H1 (cell line): ENCODE measurements at regions not wholly inside any gene's neighbourhood (a gene's known extent, or its start where the extent isn't known, plus 50 kb on each side); places are given as distances from the start of the nearest gene placed in this dataset.

Experiments used
- CTCF ChIA-PET: fragments of 300-600 bp; sonication (Branson Sonifier 250); formaldehyde crosslinking; loops from one replicate; lab custom pipeline; 2021; ENCODE audit not compliant: partially characterized antibody; lab: Charles Lee
- POLR2A ChIA-PET: fragments of 300-600 bp; sonication (Branson Sonifier 250); formaldehyde crosslinking; loops from one replicate; lab custom pipeline; 2021; ENCODE audit warnings: inconsistent platforms; ENCODE audit not compliant: partially characterized antibody; lab: Charles Lee
- DNase-seq, 2 experiments: peaks; one replicate each; pipeline versions ENCODE4 v3.0.0 to v3.0.0-alpha.2; 2010 to 2022; ENCODE audit warnings: low spot score in 2 of 2, low read depth in 1 of 2, mixed read lengths in 1 of 2
- FAIRE-seq: peaks from 2 replicates; lab custom pipeline; 2011; peaks lifted over from hg19 to GRCh38; lab: Jason Lieb, UNC
- H2AFZ ChIP-seq: 2 replicates; pipeline ENCODE4 v1.8.1; 2012; ENCODE audit warnings: low read length, inconsistent platforms
- H2AK5ac ChIP-seq: 2 replicates; pipeline ENCODE4 v1.6.1; 2013; ENCODE audit warnings: low read depth, low read length
- H2BK120ac ChIP-seq: replicated peaks from 2 replicates; pipeline ENCODE3; 2013; ENCODE audit warnings: low read depth, low read length, inconsistent platforms
- H2BK12ac ChIP-seq: 2 replicates; pipeline ENCODE4 v1.6.1; 2013; ENCODE audit warnings: low read depth, low read length
- H2BK15ac ChIP-seq: 2 replicates; pipeline ENCODE4 v1.6.1; 2013; ENCODE audit warnings: low read length
- H2BK20ac ChIP-seq: 2 replicates; pipeline ENCODE4 v1.6.1; 2013; ENCODE audit warnings: low read length
- H2BK5ac ChIP-seq: 2 replicates; pipeline ENCODE4 v1.6.1; 2013; ENCODE audit warnings: low read depth, low read length
- H3K14ac ChIP-seq: 2 replicates; pipeline ENCODE4 v1.6.1; 2013; ENCODE audit warnings: inconsistent platforms; ENCODE audit not compliant: insufficient read length
- H3K18ac ChIP-seq: 2 replicates; pipeline ENCODE4 v1.6.1; 2013; ENCODE audit warnings: low read length; ENCODE audit errors: extremely low read depth
- H3K23ac ChIP-seq: 2 replicates; pipeline ENCODE4 v1.6.1; 2013; ENCODE audit warnings: inconsistent platforms; ENCODE audit not compliant: insufficient read length
- H3K23me2 ChIP-seq: 2 replicates; pipeline ENCODE4 v1.6.1; 2013; ENCODE audit warnings: low read depth, low read length
- H3K27ac ChIP-seq: 2 replicates; pipeline ENCODE4 v1.6.1; 2011; ENCODE audit warnings: low read depth, low read length, inconsistent platforms
- H3K27me3 ChIP-seq, 4 experiments: replicated peaks in 1 of 4; 1 replicate in 1 of 4; 2 replicates in 3 of 4; pipeline versions ENCODE4 v1.6.1 to v1.8.1; 2011 to 2013; ENCODE audit warnings: low read length in 3 of 4, mild to moderate bottlenecking in 3 of 4, inconsistent platforms in 2 of 4, mixed read lengths in 2 of 4, moderate library complexity in 1 of 4; ENCODE audit not compliant: control insufficient read depth in 3 of 4, insufficient read depth in 3 of 4; ENCODE audit errors: extremely low read depth in 1 of 4
- H3K36me3 ChIP-seq, 4 experiments: 2 replicates each; pipeline versions ENCODE4 v1.6.1 to v1.8.1; 2011 to 2013; ENCODE audit warnings: mild to moderate bottlenecking in 4 of 4, low read length in 3 of 4, moderate library complexity in 2 of 4, control low read depth in 1 of 4, inconsistent platforms in 1 of 4; ENCODE audit not compliant: insufficient read depth in 4 of 4, control insufficient read depth in 2 of 4
- H3K4ac ChIP-seq: replicated peaks from 2 replicates; pipeline ENCODE3; 2013; ENCODE audit warnings: low read length, low read depth, mixed read lengths, inconsistent platforms; ENCODE audit not compliant: insufficient read length
- H3K4me1 ChIP-seq, 4 experiments: replicated peaks in 1 of 4; 1 replicate in 1 of 4; 2 replicates in 3 of 4; pipeline versions ENCODE4 v1.6.1 to v1.8.1; 2011 to 2013; ENCODE audit warnings: low read length in 3 of 4, inconsistent platforms in 2 of 4, mixed read lengths in 1 of 4; ENCODE audit not compliant: insufficient read depth in 4 of 4, control insufficient read depth in 3 of 4
- H3K4me2 ChIP-seq, 2 experiments: 2 replicates each; pipeline versions ENCODE4 v1.6.1 to v1.8.1; 2011 to 2013; ENCODE audit warnings: low read depth in 2 of 2, low read length in 2 of 2, control low read depth in 1 of 2, inconsistent platforms in 1 of 2, mild to moderate bottlenecking in 1 of 2; ENCODE audit not compliant: insufficient read depth in 1 of 2
- H3K4me3 ChIP-seq, 4 experiments: fragments of 200-600, 300-600 bp in 1 of 4; sonication (generic), shearing (Covaris generic), sonication (Bioruptor Twin) in 1 of 4; 2 replicates each; pipeline versions ENCODE4 v1.5.1 to v1.8.1; 2011 to 2016; ENCODE audit warnings: low read length in 4 of 4, low read depth in 3 of 4, control low read depth in 2 of 4, inconsistent platforms in 2 of 4, mild to moderate bottlenecking in 2 of 4, mixed read lengths in 1 of 4, moderate library complexity in 1 of 4; ENCODE audit not compliant: insufficient read depth in 2 of 4; ENCODE audit errors: extremely low read depth in 1 of 4
- H3K56ac ChIP-seq: replicated peaks from 2 replicates; pipeline ENCODE3; 2013; ENCODE audit warnings: low read depth, mild to moderate bottlenecking, mixed read lengths, low read length, inconsistent platforms; ENCODE audit not compliant: insufficient read length
- H3K79me1 ChIP-seq: 2 replicates; pipeline ENCODE4 v1.6.1; 2013; ENCODE audit warnings: low read depth, low read length, control low read depth
- H3K79me2 ChIP-seq, 2 experiments: 2 replicates each; pipeline versions ENCODE4 v1.6.1 to v1.8.1; 2012 to 2013; ENCODE audit warnings: low read length in 2 of 2, mild to moderate bottlenecking in 2 of 2, inconsistent platforms in 1 of 2; ENCODE audit not compliant: insufficient read depth in 2 of 2, control insufficient read depth in 1 of 2
- H3K9ac ChIP-seq, 4 experiments: replicated peaks in 1 of 4; 1 replicate in 1 of 4; 2 replicates in 3 of 4; pipeline versions ENCODE4 v1.6.1 to v1.8.1; 2011 to 2013; ENCODE audit warnings: low read depth in 3 of 4, low read length in 3 of 4, control low read depth in 2 of 4, mild to moderate bottlenecking in 2 of 4, moderate library complexity in 2 of 4, inconsistent platforms in 1 of 4; ENCODE audit errors: extremely low read depth in 1 of 4
- H3K9me3 ChIP-seq, 2 experiments: 2 replicates each; pipeline versions ENCODE4 v1.6.1 to v1.8.1; 2012 to 2013; ENCODE audit warnings: mild to moderate bottlenecking in 2 of 2, moderate library complexity in 2 of 2, control low read depth in 1 of 2, inconsistent platforms in 1 of 2, low read depth in 1 of 2, low read length in 1 of 2, mixed read lengths in 1 of 2; ENCODE audit not compliant: insufficient read depth in 2 of 2
- H4K20me1 ChIP-seq, 2 experiments: replicated peaks in 1 of 2; 2 replicates each; pipeline versions ENCODE3 to v1.8.1; 2011 to 2013; ENCODE audit warnings: inconsistent platforms in 2 of 2, low read length in 2 of 2, mild to moderate bottlenecking in 1 of 2; ENCODE audit not compliant: insufficient read depth in 2 of 2, control insufficient read depth in 1 of 2
- H4K5ac ChIP-seq: 2 replicates; pipeline ENCODE4 v1.6.1; 2013; ENCODE audit warnings: low read length, low read depth, mixed read lengths, inconsistent platforms; ENCODE audit not compliant: insufficient read length
- H4K8ac ChIP-seq: 2 replicates; pipeline ENCODE4 v1.8.0; 2013; ENCODE audit warnings: mild to moderate bottlenecking, moderate library complexity, low read length, inconsistent platforms; ENCODE audit not compliant: insufficient read depth; ENCODE audit errors: extremely low read depth
- H4K91ac ChIP-seq: replicated peaks from 2 replicates; pipeline ENCODE3; 2013; ENCODE audit warnings: low read length, mixed read lengths, inconsistent platforms; ENCODE audit not compliant: insufficient read length
- CBX5 ChIP-seq: fragments of 300-800, 300-1000 bp; sonication (generic); IDR thresholded peaks from 2 replicates; pipeline ENCODE4 v1.7.1; 2016; ENCODE audit warnings: antibody characterized with exemption, low read length, low read depth
- CTCF ChIP-seq, 3 experiments: IDR thresholded peaks; 1 replicate in 2 of 3; 2 replicates in 1 of 3; pipeline versions ENCODE4 v1.5.1 to v1.6.1; 2011; ENCODE audit warnings: low read length in 3 of 3, mild to moderate bottlenecking in 3 of 3, inconsistent platforms in 2 of 3, low read depth in 1 of 3, moderate library complexity in 1 of 3; ENCODE audit not compliant: insufficient read depth in 1 of 3; ENCODE audit errors: control extremely low read depth in 1 of 3
- MAX ChIP-seq: IDR thresholded peaks from 2 replicates; pipeline ENCODE4 v1.6.1; 2012; ENCODE audit warnings: inconsistent platforms
- RAD21 ChIP-seq, 2 experiments: IDR thresholded peaks in 1 of 2; conservative IDR thresholded peaks in 1 of 2; 2 replicates each; pipeline ENCODE4 v1.6.1; 2011; ENCODE audit warnings: low read depth in 2 of 2, low read length in 2 of 2, improper control_type of control experiment in 1 of 2, inconsistent platforms in 1 of 2, mild to moderate bottlenecking in 1 of 2, moderate library complexity in 1 of 2
- SAP30 ChIP-seq: fragments of 300-600 bp; sonication (generic); IDR thresholded peaks from 2 replicates; pipeline ENCODE4 v1.7.1; 2012; ENCODE audit warnings: low read length, moderate library complexity, mild to moderate bottlenecking, inconsistent platforms; ENCODE audit not compliant: insufficient read depth, insufficient replicate concordance
- TAF7 ChIP-seq: optimal IDR thresholded peaks from 2 replicates; pipeline ENCODE3; 2011; ENCODE audit warnings: low read depth, mild to moderate bottlenecking, inconsistent platforms, low read length, moderate library complexity, borderline replicate concordance
- TBP ChIP-seq: IDR thresholded peaks from 2 replicates; pipeline ENCODE4 v1.6.1; 2011; ENCODE audit warnings: low read depth, low read length, improper control_type of control experiment
- TCF12 ChIP-seq: IDR thresholded peaks from 2 replicates; pipeline ENCODE4 v1.6.1; 2011; ENCODE audit warnings: low read depth, mild to moderate bottlenecking, low read length
- USF2 ChIP-seq: IDR thresholded peaks from 2 replicates; pipeline ENCODE4 v1.6.1; 2011; ENCODE audit warnings: low read length, improper control_type of control experiment
- WGBS, 2 experiments: shearing (Covaris generic) in 1 of 2; methylation state at CpG; one replicate each; pipeline versions ENCODE4 v1.1.6 to v1.1.7; 2013 to 2015; ENCODE audit warnings: low lambda C conversion rate in 2 of 2, mixed read lengths in 2 of 2, inconsistent platforms in 1 of 2, low coverage in 1 of 2, missing lambda C conversion rate in 1 of 2; ENCODE audit not compliant: insufficient replicate concordance in 2 of 2, insufficient coverage in 1 of 2, insufficient read length in 1 of 2; ENCODE audit errors: extremely low coverage in 1 of 2, missing lambda C conversion rate in 1 of 2; 5-methylcytosine and 5-hydroxymethylcytosine counted together

GRCh38 chr14:86311151-86311550 lies 781.2 kb downstream of the FLRT2 start:
- Histone ChIP-seq H3K79me1 (no peaks in the 10 kb centered on the region), H4K5ac (no peak overlapping the region), H3K9me3 (no peaks in the 10 kb centered on the region), H3K36me3 (no peaks in the 10 kb centered on the region), H4K8ac (no peak overlapping the region), H3K27ac (no peak overlapping the region), H3K56ac (no peak overlapping the region), H3K4me1 (no peaks in the 10 kb centered on the region), H2AK5ac (no peak overlapping the region), H3K79me2 (no peaks in the 10 kb centered on the region), H3K23me2 (no peaks in the 10 kb centered on the region), H2BK12ac (no peak overlapping the region), H3K18ac (no peak overlapping the region), H3K27me3 (no peaks in the 10 kb centered on the region), H3K4me3 (no peak overlapping the region), H4K20me1 (no peaks in the 10 kb centered on the region), H3K14ac (no peak overlapping the region), H2BK120ac (no peak overlapping the region), H2BK5ac (no peak overlapping the region), H2BK15ac (no peak overlapping the region), H3K9ac (no peak overlapping the region), H2AFZ (no peak overlapping the region), H3K4me2 (no peak overlapping the region), H3K4ac (no peak overlapping the region), H4K91ac (no peak overlapping the region), H3K23ac (no peak overlapping the region), H2BK20ac (no peak overlapping the region)
- 92% methylated on average over 3 of the region's 3 CpGs; no CpG with 5 or more reads in 1 of the 2 experiments for WGBS, 2 experiments
- no peak for FAIRE-seq
- CTCF ChIA-PET: interaction anchor here (0.7 kb wide), 1 partner anchor 11 kb away, joined by 3 read pairs; no protein-coding TSS in a partner anchor
- POLR2A ChIA-PET: no interaction called here
- no peak for DNase-seq
- TF ChIP-seq MAX: no peak
- TF ChIP-seq TCF12: no peak
- no peak for TF ChIP-seq RAD21 (IDR thresholded peaks at IDR 0.05 in 1 of 2, conservative IDR thresholded peaks at IDR 0.05 in 1 of 2; ENCODE audit: low read depth in 2 of 2, low read length in 2 of 2)
- TF ChIP-seq TAF7: no peak
- TF ChIP-seq USF2: no peak
- no peak for TF ChIP-seq CBX5
- TF ChIP-seq TBP: no peak
- TF ChIP-seq SAP30: no peak
- TF ChIP-seq CTCF (IDR thresholded peaks at IDR 0.05; ENCODE audit: control extremely low read depth in 1 of 3, insufficient read depth in 1 of 3, low read depth in 1 of 3, low read length in 3 of 3): no peak
